Mesenchymal stem cell (in vitro differentiated cells and primary cell): ENCODE measurements at regions not wholly inside any gene's neighbourhood (a gene's known extent, or its start where the extent isn't known, plus 50 kb on each side); places are given as distances from the start of the nearest gene placed in this dataset.

ENCODE experiments used
- DNase-seq: peaks from one replicate; pipeline ENCODE4 v3.0.0-alpha.2; 2013
- H2AFZ ChIP-seq: one replicate; pipeline ENCODE4 v1.6.1; 2013; ENCODE audit warnings: low read depth, mild to moderate bottlenecking, control low read depth, inconsistent platforms, low read length, moderate library complexity
- H2AK5ac ChIP-seq: 2 replicates; pipeline ENCODE4 v1.6.1; 2013; ENCODE audit warnings: low read length, moderate library complexity, mild to moderate bottlenecking, inconsistent platforms; ENCODE audit not compliant: severe bottlenecking
- H2BK120ac ChIP-seq: one replicate; pipeline ENCODE4 v1.6.1; 2013; ENCODE audit warnings: low read depth, mild to moderate bottlenecking, inconsistent platforms, low read length, moderate library complexity
- H2BK12ac ChIP-seq, 2 experiments: one replicate each; pipeline ENCODE4 v1.6.1; 2013; ENCODE audit warnings: inconsistent platforms in 2 of 2, low read length in 2 of 2, mild to moderate bottlenecking in 2 of 2, moderate library complexity in 2 of 2, control low read depth in 1 of 2
- H2BK15ac ChIP-seq: one replicate; pipeline ENCODE4 v1.6.1; 2013; ENCODE audit warnings: mild to moderate bottlenecking, low read depth, inconsistent platforms; ENCODE audit not compliant: poor library complexity, severe bottlenecking
- H2BK5ac ChIP-seq: 2 replicates; pipeline ENCODE4 v1.6.1; 2013; ENCODE audit warnings: low read depth, mild to moderate bottlenecking, low read length, control low read depth, inconsistent platforms; ENCODE audit not compliant: poor library complexity, severe bottlenecking
- H3K14ac ChIP-seq, 2 experiments: one replicate each; pipeline ENCODE4 v1.6.1; 2013; ENCODE audit warnings: inconsistent platforms in 2 of 2, low read length in 2 of 2, control low read depth in 1 of 2, mild to moderate bottlenecking in 1 of 2, moderate library complexity in 1 of 2
- H3K18ac ChIP-seq, 2 experiments: one replicate each; pipeline ENCODE4 v1.6.1; 2013; ENCODE audit warnings: inconsistent platforms in 2 of 2, low read length in 2 of 2, control low read depth in 1 of 2, low read depth in 1 of 2, mild to moderate bottlenecking in 1 of 2
- H3K23ac ChIP-seq, 2 experiments: one replicate each; pipeline ENCODE4 v1.6.1; 2013; ENCODE audit warnings: inconsistent platforms in 2 of 2, low read length in 2 of 2, mild to moderate bottlenecking in 2 of 2, moderate library complexity in 2 of 2, control low read depth in 1 of 2
- H3K27ac ChIP-seq: 2 replicates; pipeline ENCODE4 v1.5.1; 2013; ENCODE audit warnings: mild to moderate bottlenecking, moderate library complexity, low read length, control low read depth, inconsistent platforms; ENCODE audit not compliant: poor library complexity, severe bottlenecking
- H3K27me3 ChIP-seq, 2 experiments: 2 replicates each; pipeline versions ENCODE4 v1.6.1 to v1.7.0; 2013; ENCODE audit warnings: low read length in 2 of 2, mild to moderate bottlenecking in 2 of 2, moderate library complexity in 2 of 2, control low read depth in 1 of 2, inconsistent platforms in 1 of 2; ENCODE audit not compliant: control insufficient read depth in 1 of 2, insufficient read depth in 1 of 2
- H3K36me3 ChIP-seq, 2 experiments: 2 replicates each; pipeline versions ENCODE4 v1.6.1 to v1.7.0; 2013; ENCODE audit warnings: low read length in 2 of 2, control low read depth in 1 of 2, inconsistent platforms in 1 of 2, low read depth in 1 of 2, mild to moderate bottlenecking in 1 of 2; ENCODE audit not compliant: insufficient read depth in 2 of 2, control insufficient read depth in 1 of 2
- H3K4ac ChIP-seq, 2 experiments: one replicate each; pipeline ENCODE4 v1.6.1; 2013; ENCODE audit warnings: inconsistent platforms in 2 of 2, low read length in 2 of 2, mild to moderate bottlenecking in 2 of 2, moderate library complexity in 2 of 2, control low read depth in 1 of 2, low read depth in 1 of 2
- H3K4me1 ChIP-seq: 2 replicates; pipeline ENCODE4 v1.6.1; 2013; ENCODE audit warnings: low read depth, low read length, control low read depth; ENCODE audit not compliant: control insufficient read depth, insufficient read depth
- H3K4me2 ChIP-seq: 2 replicates; pipeline ENCODE4 v1.6.1; 2013; ENCODE audit warnings: low read length, mild to moderate bottlenecking, inconsistent platforms; ENCODE audit not compliant: poor library complexity, severe bottlenecking
- H3K4me3 ChIP-seq, 2 experiments: 2 replicates each; pipeline versions ENCODE4 v1.5.1 to v1.7.0; 2013; ENCODE audit warnings: low read length in 2 of 2, mild to moderate bottlenecking in 2 of 2, control low read depth in 1 of 2, low read depth in 1 of 2; ENCODE audit not compliant: insufficient read depth in 1 of 2
- H3K79me1 ChIP-seq: replicated peaks from 2 replicates; pipeline ENCODE4 v1.6.1; 2013; ENCODE audit warnings: mild to moderate bottlenecking, control low read depth, low read length, inconsistent platforms; ENCODE audit not compliant: poor library complexity, severe bottlenecking
- H3K9ac ChIP-seq: 2 replicates; pipeline ENCODE4 v1.7.0; 2013; ENCODE audit warnings: mild to moderate bottlenecking, low read length, moderate library complexity
- H3K9me3 ChIP-seq: 2 replicates; pipeline ENCODE4 v1.7.0; 2013; ENCODE audit warnings: mild to moderate bottlenecking, low read length; ENCODE audit not compliant: control insufficient read depth
- H4K8ac ChIP-seq: one replicate; pipeline ENCODE4 v1.6.1; 2013; ENCODE audit warnings: inconsistent platforms, mild to moderate bottlenecking, low read length, moderate library complexity
- H4K91ac ChIP-seq: one replicate; pipeline ENCODE4 v1.6.1; 2013; ENCODE audit warnings: mild to moderate bottlenecking, low read length, inconsistent platforms
- WGBS: methylation state at CpG from one replicate; pipeline ENCODE4 v1.1.7; 2013; ENCODE audit warnings: mixed read lengths; 5-methylcytosine and 5-hydroxymethylcytosine counted together

GRCh38 chr3:115204475-115204874, 57.4 kb upstream of the ZBTB20 start:
- Histone ChIP-seq H4K91ac (no peak overlapping the region), H3K27ac (no peak overlapping the region), H3K27me3 (no peaks in the 10 kb centered on the region), H3K9ac (no peak overlapping the region), H2AFZ (no peak overlapping the region), H2BK5ac (no peak overlapping the region), H2BK15ac (no peak overlapping the region), H2AK5ac (no peak overlapping the region), H3K4ac (no peak overlapping the region), H3K9me3 (no peaks in the 10 kb centered on the region), H3K4me3 (no peak overlapping the region), H3K18ac (no peak overlapping the region), H3K23ac (no peak overlapping the region), H3K4me1 (no peaks in the 10 kb centered on the region), H2BK12ac (no peak overlapping the region), H3K4me2 (no peak overlapping the region), H2BK120ac (no peak overlapping the region), H3K14ac (no peak overlapping the region), H4K8ac (no peak overlapping the region), H3K79me1 (no peaks in the 10 kb centered on the region), H3K36me3 (no peaks in the 10 kb centered on the region)
- no peak for DNase-seq

GRCh38 chr3:115208066-115208750, 61.1 kb upstream of the ZBTB20 start:
- no peak overlapping the region for H3K18ac ChIP-seq
- no peak overlapping the region for H3K4me3 ChIP-seq
- no peak overlapping the region for H2BK5ac ChIP-seq
- no peaks in the 10 kb centered on the region for H3K27me3 ChIP-seq
- DNase-seq = no peak
- no peaks in the 10 kb centered on the region for H3K36me3 ChIP-seq
- H2AK5ac ChIP-seq = no peak overlapping the region
- H3K4me2 ChIP-seq = no peak overlapping the region
- no peaks in the 10 kb centered on the region for H3K4me1 ChIP-seq
- H3K9ac ChIP-seq = no peak overlapping the region
- no peak overlapping the region for H3K23ac ChIP-seq
- no peaks in the 10 kb centered on the region for H3K79me1 ChIP-seq
- H2AFZ ChIP-seq = no peak overlapping the region
- H3K4ac ChIP-seq = no peak overlapping the region
- H3K9me3 ChIP-seq = no peaks in the 10 kb centered on the region
- WGBS = 86% methylated on average over 2 of the region's 3 CpGs
- no peak overlapping the region for H2BK120ac ChIP-seq
- no peak overlapping the region for H2BK12ac ChIP-seq
- H2BK15ac ChIP-seq = no peak overlapping the region
- no peak overlapping the region for H3K27ac ChIP-seq
- H4K8ac ChIP-seq = no peak overlapping the region
- H4K91ac ChIP-seq = no peak overlapping the region
- no peak overlapping the region for H3K14ac ChIP-seq

- Histone ChIP-seq H3K23ac (no peak overlapping the region), H3K79me1 (no peaks in the 10 kb centered on the region), H3K9me3 (no peaks in the 10 kb centered on the region), H2BK120ac (no peak overlapping the region), H4K91ac (no peak overlapping the region), H2BK15ac (no peak overlapping the region), H3K14ac (no peak overlapping the region), H3K27me3 (no peaks in the 10 kb centered on the region), H4K8ac (no peak overlapping the region), H3K18ac (no peak overlapping the region), H3K4me3 (no peak overlapping the region), H3K27ac (no peak overlapping the region), H2BK5ac (no peak overlapping the region), H2AFZ (no peak overlapping the region), H3K4ac (no peak overlapping the region), H3K4me1 (no peaks in the 10 kb centered on the region), H2BK12ac (no peak overlapping the region), H2AK5ac (no peak overlapping the region), H3K9ac (no peak overlapping the region), H3K4me2 (no peak overlapping the region), H3K36me3 (no peaks in the 10 kb centered on the region)
- DNase-seq = no peak
- 25% methylated on average over 3 of the region's 4 CpGs for WGBS
Observed at GRCh38 chr3:115211810-115212492, 64.9 kb upstream of the ZBTB20 start.

- no peak overlapping the region for H2AFZ ChIP-seq
- no peak for DNase-seq
Observed at GRCh38 chr3:115212615-115213014, 65.5 kb upstream of the ZBTB20 start.

More at GRCh38 chr3:115212615-115213014, 65.5 kb upstream of the ZBTB20 start:
- no peak overlapping the region for H2BK5ac ChIP-seq
- no peak overlapping the region for H4K91ac ChIP-seq
- no peak overlapping the region for H3K14ac ChIP-seq
- H3K9me3 ChIP-seq = no peaks in the 10 kb centered on the region
- no peak overlapping the region for H3K4ac ChIP-seq
- H3K4me3 ChIP-seq = no peak overlapping the region
- no peak overlapping the region for H3K18ac ChIP-seq
- H4K8ac ChIP-seq = no peak overlapping the region
- H3K27me3 ChIP-seq = no peaks in the 10 kb centered on the region
- no peak overlapping the region for H2BK120ac ChIP-seq
- H3K79me1 ChIP-seq = no peaks in the 10 kb centered on the region
- no peak overlapping the region for H2AK5ac ChIP-seq
- H2BK15ac ChIP-seq = no peak overlapping the region
- no peaks in the 10 kb centered on the region for H3K36me3 ChIP-seq
- no peak overlapping the region for H3K4me2 ChIP-seq
- H3K27ac ChIP-seq = no peak overlapping the region
- no peak overlapping the region for H3K23ac ChIP-seq
- H2BK12ac ChIP-seq = no peak overlapping the region
- H3K9ac ChIP-seq = no peak overlapping the region
- no peaks in the 10 kb centered on the region for H3K4me1 ChIP-seq
